Breast epithelium (tissue), 4 donors: ENCODE measurements at regions not wholly inside any gene's neighbourhood (a gene's known extent, or its start where the extent isn't known, plus 50 kb on each side); places are given as distances from the start of the nearest gene placed in this dataset.
A peak's percentile ranks its signal among the peaks of the same experiment; 100 is the strongest.

Experiments used
- DNase-seq, 2 donors: peaks; one replicate each; pipeline ENCODE4 v3.0.0-alpha.2; 2019; ENCODE audit warnings: low spot score in 2 of 2
- H3K27ac ChIP-seq, 2 donors: fragments of 200-600 bp; sonication (generic) in 1 of 2; one replicate each; pipeline ENCODE4 v1.5.1; 2016 to 2019; ENCODE audit warnings: mild to moderate bottlenecking in 1 of 2
- H3K27me3 ChIP-seq, 2 donors: fragments of 200-600 bp; sonication (generic) in 1 of 2; one replicate each; pipeline versions ENCODE4 v1.5.1 to v1.6.0; 2017 to 2019; ENCODE audit warnings: control low read depth in 1 of 2, mild to moderate bottlenecking in 1 of 2
- H3K36me3 ChIP-seq: fragments of 200-600 bp; one replicate; pipeline ENCODE4 v1.5.1; 2019
- H3K4me1 ChIP-seq, 2 donors: fragments of 200-600 bp; sonication (generic); one replicate each; pipeline ENCODE4 v1.5.1; 2016 to 2019; ENCODE audit warnings: control low read depth in 1 of 2
- H3K4me3 ChIP-seq, 3 donors: fragments of 200-600 bp; sonication (generic); 1 replicate in 2 of 3; 2 replicates in 1 of 3; pipeline ENCODE4 v1.5.1; 2016 to 2019; ENCODE audit warnings: mild to moderate bottlenecking in 3 of 3, moderate library complexity in 2 of 3
- H3K9me3 ChIP-seq, 2 donors: fragments of 200-600 bp; sonication (generic) in 1 of 2; one replicate each; pipeline ENCODE4 v1.5.1; 2016 to 2019; ENCODE audit warnings: control low read depth in 1 of 2
- POLR2A ChIP-seq: fragments of 450-650 bp; IDR thresholded peaks from one replicate; pipeline ENCODE4 v1.6.1; 2016; ENCODE audit warnings: antibody characterized with exemption, mild to moderate bottlenecking, moderate library complexity
- POLR2AphosphoS5 ChIP-seq, 3 donors: sonication (generic); formaldehyde crosslinking; IDR thresholded peaks; one replicate each; pipeline ENCODE4 v1.6.1; 2017; ENCODE audit warnings: antibody characterized with exemption in 3 of 3
- intact Hi-C: fragments of 100-400 bp; cut with DNase I; formaldehyde crosslinking; loops from one replicate; pipeline ENCODE4 v1.15.1; 2023; ENCODE audit warnings: low total_unique reads
- TF ChIP-seq, protein P1 (sequence below), 3 donors: fragments of 450-650 bp; IDR thresholded peaks; one replicate each; pipeline ENCODE4 v1.5.1; 2016 to 2017; ENCODE audit warnings: antibody characterized with exemption in 3 of 3, mild to moderate bottlenecking in 3 of 3, moderate library complexity in 3 of 3

DNA sequence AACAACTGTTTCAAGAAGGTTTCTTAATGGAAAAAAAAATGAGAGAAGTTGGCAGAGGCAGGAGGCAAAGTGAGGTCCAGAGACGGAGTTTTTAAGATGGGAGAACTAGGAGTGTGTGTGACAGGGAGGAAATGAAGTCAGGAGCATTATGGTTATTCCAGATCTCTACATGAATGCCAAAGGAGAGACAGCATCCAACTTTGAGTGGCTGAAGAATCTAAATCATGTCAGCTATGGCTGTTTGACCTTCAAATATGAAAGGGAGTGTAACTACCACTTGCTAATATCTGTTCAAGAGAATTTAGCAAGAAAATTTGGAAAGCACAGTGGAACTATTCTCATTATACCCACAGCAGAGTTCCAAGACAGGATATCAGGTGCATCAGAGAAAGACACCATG, 81.2 kb upstream of the CCBE1 start:
- H3K27ac ChIP-seq = no peak overlapping the region
- no peak overlapping the region for H3K4me3 ChIP-seq
- H3K9me3 ChIP-seq = no peaks in the 10 kb centered on the region
- no peak for DNase-seq
- no peaks in the 10 kb centered on the region for H3K4me1 ChIP-seq
- TF ChIP-seq POLR2A = no peak
- TF ChIP-seq, protein P1, sequence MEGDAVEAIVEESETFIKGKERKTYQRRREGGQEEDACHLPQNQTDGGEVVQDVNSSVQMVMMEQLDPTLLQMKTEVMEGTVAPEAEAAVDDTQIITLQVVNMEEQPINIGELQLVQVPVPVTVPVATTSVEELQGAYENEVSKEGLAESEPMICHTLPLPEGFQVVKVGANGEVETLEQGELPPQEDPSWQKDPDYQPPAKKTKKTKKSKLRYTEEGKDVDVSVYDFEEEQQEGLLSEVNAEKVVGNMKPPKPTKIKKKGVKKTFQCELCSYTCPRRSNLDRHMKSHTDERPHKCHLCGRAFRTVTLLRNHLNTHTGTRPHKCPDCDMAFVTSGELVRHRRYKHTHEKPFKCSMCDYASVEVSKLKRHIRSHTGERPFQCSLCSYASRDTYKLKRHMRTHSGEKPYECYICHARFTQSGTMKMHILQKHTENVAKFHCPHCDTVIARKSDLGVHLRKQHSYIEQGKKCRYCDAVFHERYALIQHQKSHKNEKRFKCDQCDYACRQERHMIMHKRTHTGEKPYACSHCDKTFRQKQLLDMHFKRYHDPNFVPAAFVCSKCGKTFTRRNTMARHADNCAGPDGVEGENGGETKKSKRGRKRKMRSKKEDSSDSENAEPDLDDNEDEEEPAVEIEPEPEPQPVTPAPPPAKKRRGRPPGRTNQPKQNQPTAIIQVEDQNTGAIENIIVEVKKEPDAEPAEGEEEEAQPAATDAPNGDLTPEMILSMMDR (IDR thresholded peaks at IDR 0.05) = no peak
- no peak for TF ChIP-seq POLR2AphosphoS5 (IDR thresholded peaks at IDR 0.05)
- intact Hi-C loops = no loop called here
- no peaks in the 10 kb centered on the region for H3K36me3 ChIP-seq
- H3K27me3 ChIP-seq = no peaks in the 10 kb centered on the region

DNA sequence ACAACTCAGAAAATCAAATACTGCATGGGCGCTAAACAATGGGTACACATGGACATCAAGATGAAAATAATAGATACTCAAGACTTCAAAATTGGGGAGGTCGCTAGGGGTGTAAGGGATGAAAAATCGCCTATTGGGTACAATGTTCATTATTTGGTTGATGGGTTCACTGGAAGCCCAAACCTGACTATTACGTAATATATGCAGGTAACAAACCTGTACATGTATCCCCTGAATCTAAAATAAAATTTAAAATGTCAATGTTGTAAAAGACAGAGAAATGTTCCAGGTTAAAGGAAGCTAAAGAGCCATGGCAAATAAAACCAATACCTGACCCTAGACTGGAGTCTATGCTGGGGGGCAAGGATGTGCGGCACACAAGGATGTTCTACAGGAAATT, 80.4 kb upstream of the CCBE1 start:
- no peak overlapping the region for H3K27ac ChIP-seq
- no peak for TF ChIP-seq POLR2A
- TF ChIP-seq, protein P1 (IDR thresholded peaks at IDR 0.05) = no peak
- no peak for TF ChIP-seq POLR2AphosphoS5 (IDR thresholded peaks at IDR 0.05)

DNA sequence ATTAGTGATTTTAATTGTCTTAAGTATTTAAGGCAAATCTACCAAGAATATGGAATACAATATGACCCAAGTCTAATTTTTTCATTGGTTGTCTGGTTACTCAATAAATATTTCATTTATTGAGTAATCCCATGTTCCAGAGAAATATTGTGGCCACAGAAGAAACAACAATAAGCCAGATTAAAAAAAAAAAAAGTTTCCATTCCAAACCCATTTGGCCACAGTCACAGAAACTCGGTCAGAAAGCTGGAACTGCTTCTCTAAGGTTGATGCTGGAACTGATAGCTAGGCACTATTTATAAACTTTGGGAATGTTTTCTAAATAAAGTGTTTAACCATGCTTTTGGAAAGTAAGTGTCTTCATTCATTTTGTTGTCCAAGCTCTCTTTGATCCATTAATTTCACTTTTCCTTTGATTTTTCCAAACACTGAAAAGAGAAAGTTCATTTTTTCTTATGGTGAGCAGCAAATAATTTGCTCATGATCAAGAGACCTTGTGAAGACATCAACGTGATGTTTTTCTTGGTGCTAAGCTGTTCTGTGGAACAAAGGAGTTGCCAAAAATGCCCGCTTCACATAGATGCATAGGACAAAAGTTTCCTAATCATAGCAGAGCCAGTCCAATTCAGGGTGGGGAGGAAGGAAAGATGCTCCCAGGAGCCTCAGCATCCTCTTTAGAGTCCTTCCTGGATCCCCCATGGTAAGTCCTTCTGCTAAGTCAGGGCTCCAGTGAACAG, 72.1 kb upstream of the CCBE1 start:
- peak overlapping the region; percentile 58 to 72 for H3K27ac ChIP-seq

More for the DNA sequence above, 80.4 kb upstream of the CCBE1 start:
- H3K4me3 ChIP-seq = no peak overlapping the region
- H3K9me3 ChIP-seq = no peaks in the 10 kb centered on the region
- H3K27me3 ChIP-seq = no peaks in the 10 kb centered on the region
- no peaks in the 10 kb centered on the region for H3K36me3 ChIP-seq
- H3K4me1 ChIP-seq = no peaks in the 10 kb centered on the region
- no peak for DNase-seq
- intact Hi-C loops = no loop called here

DNA sequence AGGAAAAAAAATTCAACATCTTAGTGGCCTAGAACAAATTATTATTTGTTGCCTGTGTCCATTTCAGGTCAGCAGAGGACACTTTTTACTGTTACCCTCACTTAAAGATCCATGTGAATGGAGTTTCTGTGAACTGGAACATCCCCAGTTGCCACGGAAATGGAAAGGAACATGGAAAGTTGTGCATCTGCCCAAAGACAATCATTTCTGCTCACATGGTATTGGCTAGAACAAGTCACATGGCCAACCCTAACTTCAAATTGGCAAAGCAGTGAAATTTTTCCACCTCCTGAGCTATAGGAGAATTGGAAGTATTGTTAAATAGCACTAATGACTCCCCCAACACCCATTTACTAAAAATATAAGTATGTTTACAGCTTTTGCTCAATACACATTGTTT, 71.2 kb upstream of the CCBE1 start:
- Histone ChIP-seq H3K9me3 (peaks cover 0 to 4% of the 10 kb centered on the region in 2 donors), H3K27ac (peak overlapping the region; percentile 25 to 48), H3K4me3 (no peak overlapping the region), H3K27me3 (no peaks in the 10 kb centered on the region), H3K4me1 (no peaks in the 10 kb centered on the region), H3K36me3 (no peaks in the 10 kb centered on the region)
- TF ChIP-seq, protein P1 (IDR thresholded peaks at IDR 0.05) = no peak
- TF ChIP-seq POLR2A (no peak), POLR2AphosphoS5 (IDR thresholded peaks at IDR 0.05) (no peak)
- intact Hi-C loops = no loop called here
- no peak for DNase-seq

More for the DNA sequence above, 72.1 kb upstream of the CCBE1 start:
- Histone ChIP-seq H3K36me3 (no peaks in the 10 kb centered on the region), H3K9me3 (peaks cover 0 to 4% of the 10 kb centered on the region in 2 donors), H3K4me1 (no peaks in the 10 kb centered on the region), H3K27me3 (no peaks in the 10 kb centered on the region), H3K4me3 (no peak overlapping the region)
- TF ChIP-seq POLR2A (no peak), POLR2AphosphoS5 (IDR thresholded peaks at IDR 0.05) (no peak)
- TF ChIP-seq, protein P1 (IDR thresholded peaks at IDR 0.05) = no peak
- DNase-seq = no peak
- intact Hi-C loops = no loop called here

DNA sequence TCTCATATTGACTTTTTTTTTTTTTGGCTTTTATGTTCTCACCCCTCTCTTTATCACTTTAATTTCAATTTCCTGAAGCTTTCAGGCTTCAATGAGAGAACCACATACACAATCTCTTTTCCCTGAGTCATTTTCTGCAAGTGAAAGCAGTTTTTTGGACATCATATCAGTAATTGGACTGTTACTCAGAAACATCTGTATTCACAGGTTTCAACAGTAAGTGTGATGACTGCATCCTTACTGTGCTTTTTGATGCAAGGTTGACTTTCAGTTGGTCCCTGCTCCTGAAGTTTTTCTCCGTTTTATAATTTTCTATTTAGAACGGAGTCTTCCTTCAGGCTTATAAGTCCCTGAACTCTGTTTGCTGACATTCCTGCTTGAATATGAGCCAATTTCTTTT, 70.5 kb upstream of the CCBE1 start:
- no peak for DNase-seq
- Histone ChIP-seq H3K4me1 (no peaks in the 10 kb centered on the region), H3K27me3 (no peaks in the 10 kb centered on the region), H3K9me3 (peaks cover 0 to 4% of the 10 kb centered on the region in 2 donors), H3K36me3 (no peaks in the 10 kb centered on the region), H3K4me3 (no peak overlapping the region), H3K27ac (peak overlapping the region in 1 of 2 donors; percentile 48)
- TF ChIP-seq POLR2AphosphoS5 (IDR thresholded peaks at IDR 0.05) (no peak), POLR2A (no peak)
- TF ChIP-seq, protein P1 (IDR thresholded peaks at IDR 0.05) = no peak
- intact Hi-C loops = no loop called here
